ENCODE measurements at regions not wholly inside any gene's neighbourhood (a gene's known extent, or its start where the extent isn't known, plus 50 kb on each side); places are given as distances from the start of the nearest gene placed in this dataset.
"Not testable (repeated sequence)": the region's sequence is repeated elsewhere in the genome, so short reads cannot be mapped to it uniquely, and the experiment has no call there.

DNA sequence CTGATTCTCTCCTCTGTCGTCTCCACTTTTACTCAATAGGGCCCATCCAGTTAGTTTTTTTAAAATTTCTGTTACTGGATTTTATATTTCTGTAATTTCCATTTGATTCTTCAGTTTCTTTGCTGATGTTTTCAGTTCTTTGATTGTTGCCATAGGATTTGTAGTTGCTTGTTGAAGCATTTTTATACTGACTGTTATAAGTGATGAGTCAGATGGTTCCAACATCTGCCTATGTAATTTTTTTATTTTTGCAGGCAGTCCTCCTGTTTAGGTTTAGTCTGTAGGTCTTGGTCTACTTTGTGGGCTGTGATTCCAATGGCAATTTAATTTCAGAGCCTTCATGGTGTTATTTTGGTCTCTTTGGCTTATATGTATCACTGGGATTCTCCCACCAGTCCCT, 56.4 kb downstream of the VPREB1 start:
- TF ChIP-seq, protein P1, sequence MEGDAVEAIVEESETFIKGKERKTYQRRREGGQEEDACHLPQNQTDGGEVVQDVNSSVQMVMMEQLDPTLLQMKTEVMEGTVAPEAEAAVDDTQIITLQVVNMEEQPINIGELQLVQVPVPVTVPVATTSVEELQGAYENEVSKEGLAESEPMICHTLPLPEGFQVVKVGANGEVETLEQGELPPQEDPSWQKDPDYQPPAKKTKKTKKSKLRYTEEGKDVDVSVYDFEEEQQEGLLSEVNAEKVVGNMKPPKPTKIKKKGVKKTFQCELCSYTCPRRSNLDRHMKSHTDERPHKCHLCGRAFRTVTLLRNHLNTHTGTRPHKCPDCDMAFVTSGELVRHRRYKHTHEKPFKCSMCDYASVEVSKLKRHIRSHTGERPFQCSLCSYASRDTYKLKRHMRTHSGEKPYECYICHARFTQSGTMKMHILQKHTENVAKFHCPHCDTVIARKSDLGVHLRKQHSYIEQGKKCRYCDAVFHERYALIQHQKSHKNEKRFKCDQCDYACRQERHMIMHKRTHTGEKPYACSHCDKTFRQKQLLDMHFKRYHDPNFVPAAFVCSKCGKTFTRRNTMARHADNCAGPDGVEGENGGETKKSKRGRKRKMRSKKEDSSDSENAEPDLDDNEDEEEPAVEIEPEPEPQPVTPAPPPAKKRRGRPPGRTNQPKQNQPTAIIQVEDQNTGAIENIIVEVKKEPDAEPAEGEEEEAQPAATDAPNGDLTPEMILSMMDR (IDR thresholded peaks at IDR 0.05; ENCODE audit: insufficient read depth, low read length, poor library complexity, severe bottlenecking), result not testable (repeated sequence)
- not testable (repeated sequence) for TF ChIP-seq EZH2phosphoT487 (conservative IDR thresholded peaks at IDR 0.05; ENCODE audit: low read length)
